ENCODE measurements at regions not wholly inside any gene's neighbourhood (a gene's known extent, or its start where the extent isn't known, plus 50 kb on each side); places are given as distances from the start of the nearest gene placed in this dataset.

GRCh38 chr7:28347475-28348318 lies 64.6 kb upstream of the CREB5 start:
- H4K20me1 ChIP-seq (ENCODE audit: insufficient read depth): no peaks in the 10 kb centered on the region
- H3F3A ChIP-seq (replicated peaks; ENCODE audit: insufficient read depth): peaks cover 11% of the 10 kb centered on the region
- no peak overlapping the region for H3K4me3 ChIP-seq (ENCODE audit: low read depth in 2 of 2, low read length in 1 of 2)
- peak overlapping the region; percentile 37; the same call in 1 of the 2 replicates for H2AFZ ChIP-seq (ENCODE audit: low read depth)
- peaks cover 13 to 21% of the 10 kb centered on the region in 2 experiments for H3K4me1 ChIP-seq (ENCODE audit: control insufficient read depth in 1 of 2, insufficient read depth in 2 of 2, low read depth in 1 of 2, low read length in 1 of 2)
- no peaks in the 10 kb centered on the region for H3K36me3 ChIP-seq (replicated peaks in 1 of 2; ENCODE audit: control insufficient read depth in 1 of 2, insufficient read depth in 2 of 2, low read length in 1 of 2)
- POLR2A ChIA-PET: interaction anchor here (0.9 kb wide), 1 partner anchor 9 kb away, joined by 3 read pairs; no protein-coding TSS in a partner anchor
- H3K9me2 ChIP-seq: no peaks in the 10 kb centered on the region
- H3K79me2 ChIP-seq (ENCODE audit: insufficient read depth): no peaks in the 10 kb centered on the region
- CTCF ChIA-PET: interaction anchor here (0.6 to 8.3 kb wide), 9 partner anchors 9 to 574 kb away, joined by 3 to 69 read pairs (median 4); no protein-coding TSS in a partner anchor
- no peak for DNase-seq
- no peaks in the 10 kb centered on the region for H3K27me3 ChIP-seq (ENCODE audit: insufficient read depth)
- 61% methylated on average over 12 of the region's 12 CpGs for WGBS (ENCODE audit: low lambda C conversion rate)
- TF ChIP-seq PBX3 (IDR thresholded peaks at IDR 0.05): no peak; the same call in 1 of the 2 replicates
- TF ChIP-seq JUND (IDR thresholded peaks at IDR 0.05): peak; percentile 36; the same call in 1 of the 2 replicates
- TF ChIP-seq NFIC (IDR thresholded peaks at IDR 0.05; ENCODE audit: borderline replicate concordance): peak; percentile 60; the same call in 1 of the 2 replicates
- TF ChIP-seq EP300 (IDR thresholded peaks at IDR 0.05; ENCODE audit: borderline replicate concordance in 1 of 2, low read depth in 1 of 2, low read length in 1 of 2): peak in 1 of 2 experiments; percentile 34; a peak in 1 of 4 replicates
- TF ChIP-seq TEAD4 (IDR thresholded peaks at IDR 0.05; ENCODE audit: borderline replicate concordance, insufficient read depth): peak; percentile 62; the same call in 1 of the 2 replicates
- TF ChIP-seq FOSL2 (IDR thresholded peaks at IDR 0.05; ENCODE audit: borderline replicate concordance, low read depth): peak; percentile 45; the same call in 1 of the 2 replicates
- no peak for TF ChIP-seq GATA2 (CRISPR knock-in tag; IDR thresholded peaks at IDR 0.05)
- TF ChIP-seq TCF12 (IDR thresholded peaks at IDR 0.05): peak; percentile 48
- no peak for TF ChIP-seq RXRA (IDR thresholded peaks at IDR 0.05; ENCODE audit: borderline replicate concordance, low read depth)
- TF ChIP-seq EZH2phosphoT487 (IDR thresholded peaks at IDR 0.05; ENCODE audit: borderline replicate concordance, low read depth): no peak
- peak overlapping the region; percentile 46 for H3K4me2 ChIP-seq
- H3K9ac ChIP-seq: no peak overlapping the region
- no peaks in the 10 kb centered on the region for H3K9me3 ChIP-seq
- H3K27ac ChIP-seq (ENCODE audit: low read depth in 2 of 2, low read length in 1 of 2): peak overlapping the region in 1 of 2 experiments; percentile 52; a peak in 2 of 4 replicates

DNA sequence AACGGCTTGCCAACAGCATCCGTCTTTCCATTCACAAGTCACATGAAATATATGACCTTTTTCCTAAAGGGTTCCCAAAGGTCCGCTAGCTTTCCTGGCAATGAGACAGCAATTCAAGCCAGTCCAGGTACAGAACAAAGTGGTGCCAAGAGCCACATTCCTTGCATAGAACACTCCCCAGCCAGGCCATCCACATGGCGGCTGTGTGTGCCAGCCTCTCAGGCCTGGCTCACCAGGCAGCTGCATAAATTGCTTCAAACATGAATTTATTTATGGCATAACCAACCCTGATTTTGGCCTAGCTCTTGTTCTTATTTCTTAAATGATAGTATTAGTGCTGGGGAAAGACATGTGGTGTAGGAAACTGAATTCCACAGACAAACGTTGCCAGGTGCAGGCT lies 63.7 kb upstream of the CREB5 start:
- H3K36me3 ChIP-seq (replicated peaks in 1 of 2; ENCODE audit: control insufficient read depth in 1 of 2, insufficient read depth in 2 of 2, low read length in 1 of 2): no peaks in the 10 kb centered on the region
- 86% methylated on average over 5 of the region's 5 CpGs for WGBS (ENCODE audit: low lambda C conversion rate)
- no peak overlapping the region for H2AFZ ChIP-seq (ENCODE audit: low read depth)
- TF ChIP-seq IRF3 (IDR thresholded peaks at IDR 0.05; ENCODE audit: low read depth, low read length) (no peak), USF1 (IDR thresholded peaks at IDR 0.05; ENCODE audit: borderline replicate concordance, low read depth) (no peak), TCF12 (IDR thresholded peaks at IDR 0.05) (0 out of 2 replicates have a peak, but pooled peaks have one; percentile 25), FOSL2 (IDR thresholded peaks at IDR 0.05; ENCODE audit: borderline replicate concordance, low read depth) (no peak), RCOR1 (IDR thresholded peaks at IDR 0.05; ENCODE audit: low read length) (no peak), RFX5 (IDR thresholded peaks at IDR 0.05; ENCODE audit: low read length) (no peak), EP300 (IDR thresholded peaks at IDR 0.05; ENCODE audit: borderline replicate concordance in 1 of 2, low read depth in 1 of 2, low read length in 1 of 2) (no peak), POLR2AphosphoS5 (IDR thresholded peaks at IDR 0.05; ENCODE audit: low read depth, low read length) (no peak), SMC3 (IDR thresholded peaks at IDR 0.05; ENCODE audit: low read depth, low read length) (no peak), CHD2 (IDR thresholded peaks at IDR 0.05; ENCODE audit: low read length, partially characterized antibody) (no peak), SIN3A (IDR thresholded peaks at IDR 0.05; ENCODE audit: borderline replicate concordance, low read depth, low read length) (no peak), TAF1 (IDR thresholded peaks at IDR 0.05; ENCODE audit: borderline replicate concordance, low read depth, low read length) (no peak), GATA2 (CRISPR knock-in tag; IDR thresholded peaks at IDR 0.05) (no peak), FOXM1 (IDR thresholded peaks at IDR 0.05; ENCODE audit: low read depth) (no peak), ZBTB33 (IDR thresholded peaks at IDR 0.05; ENCODE audit: borderline replicate concordance, low read depth) (no peak), NFIC (IDR thresholded peaks at IDR 0.05; ENCODE audit: borderline replicate concordance) (peak; percentile 23; the same call in 1 of the 2 replicates)
- no peak for DNase-seq
- H3K9me2 ChIP-seq: no peaks in the 10 kb centered on the region
- no peaks in the 10 kb centered on the region for H3K9me3 ChIP-seq
- H3K79me2 ChIP-seq (ENCODE audit: insufficient read depth): no peaks in the 10 kb centered on the region
- no peaks in the 10 kb centered on the region for H3K27me3 ChIP-seq (ENCODE audit: insufficient read depth)
- ChIA-PET CTCF (interaction anchor here (0.7 to 8.3 kb wide), 9 partner anchors 12 to 1690 kb away, joined by 3 to 69 read pairs (median 4); no protein-coding TSS in a partner anchor), POLR2A (no interaction called here)
- H3K4me2 ChIP-seq: no peak overlapping the region
- peaks cover 11% of the 10 kb centered on the region for H3F3A ChIP-seq (replicated peaks; ENCODE audit: insufficient read depth)
- H3K4me3 ChIP-seq (ENCODE audit: low read depth in 2 of 2, low read length in 1 of 2): no peak overlapping the region
- peaks cover 13 to 21% of the 10 kb centered on the region in 2 experiments for H3K4me1 ChIP-seq (ENCODE audit: control insufficient read depth in 1 of 2, insufficient read depth in 2 of 2, low read depth in 1 of 2, low read length in 1 of 2)
- no peak overlapping the region for H3K27ac ChIP-seq (ENCODE audit: low read depth in 2 of 2, low read length in 1 of 2)
- no peak overlapping the region for H3K9ac ChIP-seq
- no peaks in the 10 kb centered on the region for H4K20me1 ChIP-seq (ENCODE audit: insufficient read depth)

All from SK-N-SH (cell line).